Peyer's patch (tissue), 4 donors: ENCODE measurements at regions not wholly inside any gene's neighbourhood (a gene's known extent, or its start where the extent isn't known, plus 50 kb on each side); places are given as distances from the start of the nearest gene placed in this dataset.

Experiments used
- POLR2A ChIP-seq, 2 donors: fragments of 450-650 bp; IDR thresholded peaks; one replicate each; pipeline ENCODE4 v1.5.1; 2017; ENCODE audit warnings: antibody characterized with exemption in 2 of 2, mild to moderate bottlenecking in 2 of 2, moderate library complexity in 2 of 2
- TF ChIP-seq, protein P1 (sequence below), 6 experiments: fragments of 450-650 bp in 4 of 6; fragments of 200-600 bp in 2 of 6; sonication (generic) in 1 of 6; IDR thresholded peaks; one replicate each; pipeline ENCODE4 v1.5.1; 2017 to 2019; ENCODE audit warnings: antibody characterized with exemption in 6 of 6, mild to moderate bottlenecking in 3 of 6, moderate library complexity in 1 of 6

DNA sequence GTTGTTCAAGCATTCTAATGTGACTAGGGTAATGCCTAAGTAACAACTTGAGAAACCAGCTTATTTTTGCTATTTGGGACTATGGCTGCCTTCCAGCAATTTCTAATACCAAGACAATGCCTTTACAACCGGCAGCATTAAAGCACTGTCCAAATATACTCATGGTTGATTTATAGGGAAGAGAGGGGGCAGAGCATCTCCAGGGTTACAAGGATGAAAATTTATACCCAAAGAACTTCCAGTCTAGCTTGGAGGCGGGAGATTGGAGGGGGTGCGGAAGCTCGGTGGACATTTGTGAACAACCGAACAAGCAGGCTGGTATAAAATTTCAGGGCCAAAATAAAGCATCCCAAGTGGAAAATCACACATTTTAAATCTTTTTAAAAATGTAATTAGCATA is 79.4 kb upstream of the FOXN2 start:
- TF ChIP-seq, protein P1, sequence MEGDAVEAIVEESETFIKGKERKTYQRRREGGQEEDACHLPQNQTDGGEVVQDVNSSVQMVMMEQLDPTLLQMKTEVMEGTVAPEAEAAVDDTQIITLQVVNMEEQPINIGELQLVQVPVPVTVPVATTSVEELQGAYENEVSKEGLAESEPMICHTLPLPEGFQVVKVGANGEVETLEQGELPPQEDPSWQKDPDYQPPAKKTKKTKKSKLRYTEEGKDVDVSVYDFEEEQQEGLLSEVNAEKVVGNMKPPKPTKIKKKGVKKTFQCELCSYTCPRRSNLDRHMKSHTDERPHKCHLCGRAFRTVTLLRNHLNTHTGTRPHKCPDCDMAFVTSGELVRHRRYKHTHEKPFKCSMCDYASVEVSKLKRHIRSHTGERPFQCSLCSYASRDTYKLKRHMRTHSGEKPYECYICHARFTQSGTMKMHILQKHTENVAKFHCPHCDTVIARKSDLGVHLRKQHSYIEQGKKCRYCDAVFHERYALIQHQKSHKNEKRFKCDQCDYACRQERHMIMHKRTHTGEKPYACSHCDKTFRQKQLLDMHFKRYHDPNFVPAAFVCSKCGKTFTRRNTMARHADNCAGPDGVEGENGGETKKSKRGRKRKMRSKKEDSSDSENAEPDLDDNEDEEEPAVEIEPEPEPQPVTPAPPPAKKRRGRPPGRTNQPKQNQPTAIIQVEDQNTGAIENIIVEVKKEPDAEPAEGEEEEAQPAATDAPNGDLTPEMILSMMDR (IDR thresholded peaks at IDR 0.05), result no peak
- TF ChIP-seq POLR2A (IDR thresholded peaks at IDR 0.05), result no peak
